ENCODE measurements at regions not wholly inside any gene's neighbourhood (a gene's known extent, or its start where the extent isn't known, plus 50 kb on each side); places are given as distances from the start of the nearest gene placed in this dataset.

- no peak for TF ChIP-seq CTCF (conservative IDR thresholded peaks at IDR 0.05; ENCODE audit: low read depth, low read length)
- no peak overlapping the region for H3K4me3 ChIP-seq (ENCODE audit: low read length)
- no peak for DNase-seq (ENCODE audit: low read depth)
These were observed 126.9 kb downstream of the GALC start for GRCh38 chr14:87866116-87866515.

GRCh38 chr14:87864356-87865270 is 128.4 kb downstream of the GALC start:
- no peak for DNase-seq (ENCODE audit: low read depth)
- no peak overlapping the region for H3K4me3 ChIP-seq (ENCODE audit: low read length)
- no peak for TF ChIP-seq CTCF (conservative IDR thresholded peaks at IDR 0.05; ENCODE audit: low read depth, low read length)

GRCh38 chr14:87863047-87863446 is 129.9 kb downstream of the GALC start:
- TF ChIP-seq CTCF (conservative IDR thresholded peaks at IDR 0.05; ENCODE audit: low read depth, low read length): no peak
- DNase-seq (ENCODE audit: low read depth): no peak
- no peak overlapping the region for H3K4me3 ChIP-seq (ENCODE audit: low read length)

- no peak overlapping the region for H3K4me3 ChIP-seq (ENCODE audit: low read length)
- no peak for DNase-seq (ENCODE audit: low read depth)
- no peak for TF ChIP-seq CTCF (conservative IDR thresholded peaks at IDR 0.05; ENCODE audit: low read depth, low read length)
These were observed 140.9 kb downstream of the GALC start for GRCh38 chr14:87852107-87852506.

- DNase-seq (ENCODE audit: low read depth): no peak
- no peak overlapping the region for H3K4me3 ChIP-seq (ENCODE audit: low read length)
- TF ChIP-seq CTCF (conservative IDR thresholded peaks at IDR 0.05; ENCODE audit: low read depth, low read length): no peak
These were observed 141.8 kb downstream of the GALC start for GRCh38 chr14:87851190-87851589.

- DNase-seq (ENCODE audit: low read depth): no peak
- no peak for TF ChIP-seq CTCF (conservative IDR thresholded peaks at IDR 0.05; ENCODE audit: low read depth, low read length)
- H3K4me3 ChIP-seq (ENCODE audit: low read length): no peak overlapping the region
These were observed 145.7 kb downstream of the GALC start for GRCh38 chr14:87847216-87847755.

GRCh38 chr14:87840906-87841305 is 152.1 kb downstream of the GALC start:
- no peak for TF ChIP-seq CTCF (conservative IDR thresholded peaks at IDR 0.05; ENCODE audit: low read depth, low read length)
- no peak for DNase-seq (ENCODE audit: low read depth)
- no peak overlapping the region for H3K4me3 ChIP-seq (ENCODE audit: low read length)
